Endothelial cell of umbilical vein (primary cell): ENCODE measurements at regions not wholly inside any gene's neighbourhood (a gene's known extent, or its start where the extent isn't known, plus 50 kb on each side); places are given as distances from the start of the nearest gene placed in this dataset.

ENCODE experiments used
- BruUV-seq: library from RNA; stranded (reverse); fragments of 400-500 nt; replicated peaks from 2 replicates; lab custom pipeline; 2021; lab: Mats Ljungman, UMichigan
- CTCF ChIA-PET: fragments of 300-600, 350-600 bp; sonication (Branson Sonifier 250); formaldehyde crosslinking; loops from one replicate; lab custom pipeline; 2021; ENCODE audit warnings: antibody characterized with exemption, inconsistent platforms; lab: Charles Lee
- POLR2A ChIA-PET: fragments of 300-600, 350-600 bp; sonication (Branson Sonifier 250); formaldehyde crosslinking; loops from one replicate; lab custom pipeline; 2021; ENCODE audit warnings: antibody characterized with exemption, inconsistent platforms; lab: Charles Lee
- DNase-seq: peaks from one replicate; pipeline ENCODE4 v3.0.0-alpha.2; 2011; ENCODE audit warnings: low read depth, low spot score
- FAIRE-seq: peaks from 2 replicates; lab custom pipeline; 2011; peaks lifted over from hg19 to GRCh38; lab: Jason Lieb, UNC
- H2AFZ ChIP-seq: 2 replicates; pipeline ENCODE4 v1.6.0; 2012; ENCODE audit warnings: low read depth, low read length, control low read depth, inconsistent platforms
- H3K27ac ChIP-seq: 2 replicates; pipeline ENCODE4 v1.5.1; 2011; ENCODE audit warnings: low read depth, mild to moderate bottlenecking, control low read depth, low read length, moderate library complexity; ENCODE audit not compliant: insufficient read depth
- H3K27me3 ChIP-seq, 2 experiments: 2 replicates each; pipeline versions ENCODE4 v1.6.0 to v1.6.1; 2011; ENCODE audit warnings: low read length in 2 of 2, mixed read lengths in 1 of 2; ENCODE audit not compliant: control insufficient read depth in 2 of 2, insufficient read depth in 2 of 2
- H3K36me3 ChIP-seq, 2 experiments: 2 replicates in 1 of 2; 3 replicates in 1 of 2; pipeline ENCODE4 v1.5.1; 2011; ENCODE audit warnings: low read length in 2 of 2, mild to moderate bottlenecking in 1 of 2, moderate library complexity in 1 of 2; ENCODE audit not compliant: control insufficient read depth in 2 of 2, insufficient read depth in 2 of 2; ENCODE audit errors: extremely low read depth in 1 of 2
- H3K4me1 ChIP-seq: 3 replicates; pipeline ENCODE4 v1.5.1; 2011; ENCODE audit warnings: mild to moderate bottlenecking, low read length; ENCODE audit not compliant: control insufficient read depth, insufficient read depth; ENCODE audit errors: extremely low read depth
- H3K4me2 ChIP-seq: 2 replicates; pipeline ENCODE4 v1.6.1; 2011; ENCODE audit warnings: low read length, control low read depth, mixed read lengths; ENCODE audit not compliant: insufficient read depth
- H3K4me3 ChIP-seq, 3 experiments: fragments of 200-600 bp in 1 of 3; sonication (generic), shearing (Covaris generic) in 1 of 3; replicated peaks in 1 of 3; 2 replicates each; pipeline ENCODE4 v1.5.1; 2011 to 2016; ENCODE audit warnings: control low read depth in 3 of 3, low read length in 3 of 3, mild to moderate bottlenecking in 2 of 3, inconsistent platforms in 1 of 3, low read depth in 1 of 3, moderate library complexity in 1 of 3; ENCODE audit not compliant: insufficient read depth in 1 of 3
- H3K79me2 ChIP-seq: 2 replicates; pipeline ENCODE4 v1.6.0; 2012; ENCODE audit warnings: low read length, inconsistent platforms; ENCODE audit not compliant: control insufficient read depth, insufficient read depth
- H3K9ac ChIP-seq: replicated peaks from 2 replicates; pipeline ENCODE3; 2011; ENCODE audit warnings: low read length, control low read depth; ENCODE audit not compliant: insufficient read depth; ENCODE audit errors: extremely low read depth
- H3K9me1 ChIP-seq: replicated peaks from 3 replicates; pipeline ENCODE4 v1.6.0; 2011; ENCODE audit warnings: mild to moderate bottlenecking, low read length; ENCODE audit not compliant: control insufficient read depth, insufficient read depth; ENCODE audit errors: extremely low read depth
- H3K9me3 ChIP-seq: replicated peaks from 2 replicates; pipeline ENCODE4 v1.5.1; 2012; ENCODE audit warnings: low read length, inconsistent platforms; ENCODE audit not compliant: control insufficient read depth, insufficient read depth
- H4K20me1 ChIP-seq: replicated peaks from 2 replicates; pipeline ENCODE3; 2011; ENCODE audit warnings: mild to moderate bottlenecking, low read length; ENCODE audit not compliant: control insufficient read depth, insufficient read depth; ENCODE audit errors: extremely low read depth
- CTCF ChIP-seq, 2 donors: IDR thresholded peaks; 1 replicate in 1 of 2; 2 replicates in 1 of 2; pipeline ENCODE4 v1.5.1; 2011; ENCODE audit warnings: low read length in 2 of 2, mild to moderate bottlenecking in 2 of 2, moderate library complexity in 2 of 2, control low read depth in 1 of 2, inconsistent platforms in 1 of 2, low read depth in 1 of 2; ENCODE audit not compliant: insufficient read depth in 1 of 2; ENCODE audit errors: extremely low read depth in 1 of 2
- EZH2 ChIP-seq: IDR thresholded peaks from 2 replicates; pipeline ENCODE4 v1.6.1; 2012; ENCODE audit warnings: borderline replicate concordance, low read depth, mild to moderate bottlenecking, moderate library complexity, low read length, inconsistent platforms; ENCODE audit not compliant: severe bottlenecking
- FOS ChIP-seq: IDR thresholded peaks from 2 replicates; pipeline ENCODE4 v1.6.1; 2011; ENCODE audit warnings: mild to moderate bottlenecking, low read length, moderate library complexity, borderline replicate concordance; ENCODE audit not compliant: insufficient read depth
- GATA2 ChIP-seq: IDR thresholded peaks from 2 replicates; pipeline ENCODE4 v1.7.0; 2011; ENCODE audit warnings: low read depth, mild to moderate bottlenecking, moderate library complexity, mixed read lengths, low read length; ENCODE audit not compliant: insufficient read length, insufficient read depth
- JUN ChIP-seq: IDR thresholded peaks from 2 replicates; pipeline ENCODE4 v1.6.1; 2011; ENCODE audit warnings: borderline replicate concordance, low read depth; ENCODE audit not compliant: insufficient read length, insufficient read depth
- MAX ChIP-seq: IDR thresholded peaks from 2 replicates; pipeline ENCODE4 v1.6.1; 2011; ENCODE audit not compliant: insufficient read depth, insufficient read length
- MYC ChIP-seq: IDR thresholded peaks from one replicate; pipeline ENCODE4 v1.6.1; 2011; ENCODE audit warnings: mild to moderate bottlenecking, low read depth, low read length
- POLR2A ChIP-seq: IDR thresholded peaks from 2 replicates; pipeline ENCODE4 v1.6.1; 2012; ENCODE audit warnings: low read depth, mild to moderate bottlenecking, control low read depth, low read length
- POLR2AphosphoS5 ChIP-seq: IDR thresholded peaks from 2 replicates; pipeline ENCODE4 v1.6.1; 2012; ENCODE audit warnings: low read depth, mild to moderate bottlenecking, control low read depth, low read length, moderate library complexity; ENCODE audit not compliant: insufficient read depth
- dilution Hi-C: fragments of 300-500 bp; cut with MboI; formaldehyde crosslinking; loops from one replicate; pipeline ENCODE4 v1.15.0; 2019; ENCODE audit warnings: low sequenced_read_pairs; ENCODE audit not compliant: extremely low pct_ligation_motif_present
- intact Hi-C: fragments of 100-400 bp; cut with micrococcal nuclease; formaldehyde crosslinking; loops from one replicate; pipeline ENCODE4 v1.10.0; 2022

DNA sequence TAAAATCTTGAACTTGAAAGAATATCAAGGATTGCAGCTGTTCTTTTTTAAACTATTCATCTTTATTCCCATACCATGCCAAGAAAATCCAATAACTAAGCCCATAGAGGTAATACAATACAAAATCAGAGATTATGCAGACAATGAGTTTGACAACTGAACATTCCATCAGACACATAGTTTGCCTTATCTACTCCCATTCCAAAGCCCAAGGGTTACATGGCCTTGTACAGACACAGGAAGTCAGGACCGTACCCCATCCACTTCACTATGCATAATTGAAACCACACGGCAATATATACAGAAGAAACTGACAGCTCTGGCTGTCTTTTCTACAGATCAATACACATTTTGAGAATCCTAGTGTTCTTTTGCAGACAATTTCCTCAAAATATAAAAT, 181.3 kb downstream of the TMX3 start:
- no peak overlapping the region for H3K4me2 ChIP-seq
- no peaks in the 10 kb centered on the region for H3K4me1 ChIP-seq
- TF ChIP-seq MAX (no peak), POLR2AphosphoS5 (no peak), POLR2A (no peak), FOS (no peak), MYC (no peak), EZH2 (no peak), JUN (no peak), GATA2 (no peak), CTCF (IDR thresholded peaks at IDR 0.05; ENCODE audit: extremely low read depth in 1 of 2, insufficient read depth in 1 of 2, low read depth in 1 of 2, low read length in 2 of 2) (no peak)
- no peak for FAIRE-seq
- no peak overlapping the region for H3K9ac ChIP-seq
- H3K9me1 ChIP-seq = no peaks in the 10 kb centered on the region
- H3K36me3 ChIP-seq = no peaks in the 10 kb centered on the region
- no peak overlapping the region for H3K27ac ChIP-seq
- dilution Hi-C loops (no loop called here), intact Hi-C loops (no loop called here)
- H3K79me2 ChIP-seq = no peaks in the 10 kb centered on the region
- no TSS peak for BruUV-seq
- H3K9me3 ChIP-seq = no peaks in the 10 kb centered on the region
- H3K4me3 ChIP-seq = no peak overlapping the region
- ChIA-PET CTCF (no interaction called here), POLR2A (no interaction called here)
- H2AFZ ChIP-seq = no peak overlapping the region
- H3K27me3 ChIP-seq = peaks cover 0 to 1% of the 10 kb centered on the region in 2 experiments
- no peaks in the 10 kb centered on the region for H4K20me1 ChIP-seq
- DNase-seq = no peak
